ENCODE measurements at regions not wholly inside any gene's neighbourhood (a gene's known extent, or its start where the extent isn't known, plus 50 kb on each side); places are given as distances from the start of the nearest gene placed in this dataset.

DNA sequence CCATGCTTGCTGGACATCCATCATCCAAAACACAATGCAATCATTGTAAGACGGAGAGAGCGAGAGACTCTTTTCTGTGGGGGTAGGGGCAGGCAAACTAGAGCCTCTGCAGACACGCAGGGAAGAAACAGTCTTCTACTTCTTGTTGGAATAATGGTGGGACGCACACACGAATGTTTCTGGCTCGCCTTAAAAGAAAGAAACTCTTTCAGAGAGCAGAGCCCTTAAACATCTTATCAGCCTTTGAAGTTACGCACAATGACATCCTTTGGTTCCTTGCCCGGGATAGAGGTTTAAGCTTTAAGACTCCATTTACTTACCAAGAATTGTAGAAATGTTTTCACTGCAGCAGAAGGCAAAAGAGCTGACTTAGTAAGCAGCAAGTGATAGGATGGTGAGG is 133.8 kb upstream of the FOXN3 start:
- TF ChIP-seq POLR2A (IDR thresholded peaks at IDR 0.05; ENCODE audit: extremely low read depth, insufficient read length) = no peak
- TF ChIP-seq, protein P1, sequence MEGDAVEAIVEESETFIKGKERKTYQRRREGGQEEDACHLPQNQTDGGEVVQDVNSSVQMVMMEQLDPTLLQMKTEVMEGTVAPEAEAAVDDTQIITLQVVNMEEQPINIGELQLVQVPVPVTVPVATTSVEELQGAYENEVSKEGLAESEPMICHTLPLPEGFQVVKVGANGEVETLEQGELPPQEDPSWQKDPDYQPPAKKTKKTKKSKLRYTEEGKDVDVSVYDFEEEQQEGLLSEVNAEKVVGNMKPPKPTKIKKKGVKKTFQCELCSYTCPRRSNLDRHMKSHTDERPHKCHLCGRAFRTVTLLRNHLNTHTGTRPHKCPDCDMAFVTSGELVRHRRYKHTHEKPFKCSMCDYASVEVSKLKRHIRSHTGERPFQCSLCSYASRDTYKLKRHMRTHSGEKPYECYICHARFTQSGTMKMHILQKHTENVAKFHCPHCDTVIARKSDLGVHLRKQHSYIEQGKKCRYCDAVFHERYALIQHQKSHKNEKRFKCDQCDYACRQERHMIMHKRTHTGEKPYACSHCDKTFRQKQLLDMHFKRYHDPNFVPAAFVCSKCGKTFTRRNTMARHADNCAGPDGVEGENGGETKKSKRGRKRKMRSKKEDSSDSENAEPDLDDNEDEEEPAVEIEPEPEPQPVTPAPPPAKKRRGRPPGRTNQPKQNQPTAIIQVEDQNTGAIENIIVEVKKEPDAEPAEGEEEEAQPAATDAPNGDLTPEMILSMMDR (IDR thresholded peaks at IDR 0.05; ENCODE audit: low read depth, low read length) = no peak
- TF ChIP-seq MAX (IDR thresholded peaks at IDR 0.05; ENCODE audit: low read depth, low read length) = no peak

All from NB4 (cell line).